GM10266 (cell line): ENCODE measurements at regions not wholly inside any gene's neighbourhood (a gene's known extent, or its start where the extent isn't known, plus 50 kb on each side); places are given as distances from the start of the nearest gene placed in this dataset.

Experiments used
- DNase-seq: peaks from one replicate; pipeline ENCODE4 v3.0.0; 2012; ENCODE audit errors: extremely low spot score
- CTCF ChIP-seq: IDR thresholded peaks from 2 replicates; pipeline ENCODE4 v1.5.1; 2012; ENCODE audit warnings: mild to moderate bottlenecking, low read depth; ENCODE audit not compliant: control insufficient read depth, insufficient read depth; ENCODE audit errors: missing control alignments

- no peak for TF ChIP-seq CTCF
- no peak for DNase-seq
Measured at GRCh38 chr7:41786944-41787343, 84.1 kb upstream of the INHBA start.

- no peak for TF ChIP-seq CTCF
- DNase-seq: no peak
Measured at GRCh38 chr7:41786404-41786803, 83.5 kb upstream of the INHBA start.

GRCh38 chr7:41785840-41786239 is 83.0 kb upstream of the INHBA start:
- no peak for DNase-seq
- TF ChIP-seq CTCF: no peak

- DNase-seq: no peak
Measured at GRCh38 chr7:41785265-41785664, 82.4 kb upstream of the INHBA start.

GRCh38 chr7:41779918-41780317 is 77.0 kb upstream of the INHBA start:
- no peak for TF ChIP-seq CTCF
- DNase-seq: no peak

More at GRCh38 chr7:41785265-41785664, 82.4 kb upstream of the INHBA start:
- no peak for TF ChIP-seq CTCF

GRCh38 chr7:41777894-41778596 is 75.2 kb upstream of the INHBA start:
- no peak for DNase-seq
- TF ChIP-seq CTCF: no peak

GRCh38 chr7:41774966-41775365 is 72.1 kb upstream of the INHBA start:
- no peak for DNase-seq
- TF ChIP-seq CTCF: no peak
